Endodermal cell (in vitro differentiated cells): ENCODE measurements at regions not wholly inside any gene's neighbourhood (a gene's known extent, or its start where the extent isn't known, plus 50 kb on each side); places are given as distances from the start of the nearest gene placed in this dataset.

Experiments used
- DNase-seq: peaks from one replicate; pipeline ENCODE4 v3.0.0-alpha.2; 2017
- H3K27ac ChIP-seq: 2 replicates; pipeline ENCODE4 v1.5.1; 2013; ENCODE audit warnings: mild to moderate bottlenecking, low read depth, low read length, moderate library complexity
- H3K27me3 ChIP-seq: 2 replicates; pipeline ENCODE4 v1.6.1; 2013; ENCODE audit warnings: mild to moderate bottlenecking, low read length, moderate library complexity; ENCODE audit not compliant: insufficient read depth, control insufficient read depth, poor library complexity, severe bottlenecking
- H3K36me3 ChIP-seq: 2 replicates; pipeline ENCODE4 v1.7.0; 2013; ENCODE audit warnings: mild to moderate bottlenecking, low read length, moderate library complexity; ENCODE audit not compliant: control insufficient read depth, insufficient read depth
- H3K4me1 ChIP-seq: one replicate; pipeline ENCODE4 v1.7.0; 2013; ENCODE audit warnings: low read length; ENCODE audit not compliant: control insufficient read depth, insufficient read depth
- H3K4me3 ChIP-seq: 2 replicates; pipeline ENCODE4 v1.5.1; 2013; ENCODE audit warnings: mild to moderate bottlenecking, low read length, moderate library complexity
- H3K9ac ChIP-seq: 2 replicates; pipeline ENCODE4 v1.6.1; 2013; ENCODE audit warnings: mild to moderate bottlenecking, low read length, moderate library complexity; ENCODE audit not compliant: poor library complexity, severe bottlenecking; ENCODE audit errors: extremely low read depth
- H3K9me3 ChIP-seq: 2 replicates; pipeline ENCODE4 v1.6.1; 2013; ENCODE audit warnings: mild to moderate bottlenecking, low read length, moderate library complexity; ENCODE audit not compliant: control insufficient read depth
- H3K27ac Mint-ChIP-seq: 2 replicates; pipeline ENCODE4 v1.8.0; 2020; ENCODE audit warnings: mixed read lengths
- H3K27me3 Mint-ChIP-seq: 2 replicates; pipeline ENCODE4 v1.8.0; 2021; ENCODE audit warnings: mild to moderate bottlenecking, mixed read lengths; ENCODE audit not compliant: insufficient read depth
- H3K36me3 Mint-ChIP-seq: 2 replicates; pipeline ENCODE4 v1.8.0; 2020; ENCODE audit warnings: low read depth, mixed read lengths
- H3K4me1 Mint-ChIP-seq: 2 replicates; pipeline ENCODE4 v1.8.0; 2020; ENCODE audit warnings: mixed read lengths
- H3K4me3 Mint-ChIP-seq: 2 replicates; pipeline ENCODE4 v1.8.0; 2020; ENCODE audit warnings: mild to moderate bottlenecking, moderate library complexity, mixed read lengths
- H3K9me3 Mint-ChIP-seq: 2 replicates; pipeline ENCODE4 v1.8.0; 2020; ENCODE audit warnings: mild to moderate bottlenecking, mixed read lengths
- CTCF ChIP-seq: fragments of 200-600 bp; sonication (generic); conservative IDR thresholded peaks from 2 replicates; pipeline ENCODE4 v1.5.0; 2021; ENCODE audit warnings: antibody characterized with exemption, mild to moderate bottlenecking
- WGBS, 2 experiments: methylation state at CpG; one replicate each; pipeline versions ENCODE4 v1.1.5 to v1.1.7; 2013; ENCODE audit warnings: missing lambda C conversion rate in 2 of 2, mixed read lengths in 1 of 2; ENCODE audit not compliant: insufficient coverage in 1 of 2, insufficient read length in 1 of 2; 5-methylcytosine and 5-hydroxymethylcytosine counted together

- Mint-ChIP-seq H3K27ac (no peak overlapping the region), H3K4me3 (no peak overlapping the region), H3K9me3 (peaks cover 7% of the 10 kb centered on the region), H3K27me3 (peaks cover 2% of the 10 kb centered on the region), H3K4me1 (no peaks in the 10 kb centered on the region), H3K36me3 (no peaks in the 10 kb centered on the region)
- TF ChIP-seq CTCF, result no peak
- WGBS, 2 experiments, result 84 to 96% methylated on average over 9 to 13 of the region's 13 CpGs
- Histone ChIP-seq H3K27me3 (no peaks in the 10 kb centered on the region), H3K4me1 (no peaks in the 10 kb centered on the region), H3K9me3 (no peaks in the 10 kb centered on the region), H3K9ac (no peak overlapping the region), H3K4me3 (no peak overlapping the region), H3K36me3 (no peaks in the 10 kb centered on the region), H3K27ac (no peak overlapping the region)
- DNase-seq, result no peak
These were observed 99.1 kb upstream of the HDAC4 start for GRCh38 chr2:239499726-239500573.

GRCh38 chr2:239498981-239499634 lies 98.3 kb upstream of the HDAC4 start:
- no peaks in the 10 kb centered on the region for H3K4me1 Mint-ChIP-seq
- no peak overlapping the region for H3K4me3 ChIP-seq
- no peaks in the 10 kb centered on the region for H3K36me3 ChIP-seq
- WGBS, 2 experiments, result 87 to 95% methylated on average over 13 to 21 of the region's 21 CpGs
- no peak overlapping the region for H3K27ac Mint-ChIP-seq
- H3K9ac ChIP-seq, result no peak overlapping the region
- H3K9me3 ChIP-seq, result no peaks in the 10 kb centered on the region
- no peak overlapping the region for H3K27ac ChIP-seq
- H3K4me1 ChIP-seq, result no peaks in the 10 kb centered on the region
- H3K27me3 Mint-ChIP-seq, result peaks cover 2% of the 10 kb centered on the region
- no peak for TF ChIP-seq CTCF
- H3K27me3 ChIP-seq, result no peaks in the 10 kb centered on the region
- H3K36me3 Mint-ChIP-seq, result no peaks in the 10 kb centered on the region
- no peak for DNase-seq
- H3K4me3 Mint-ChIP-seq, result no peak overlapping the region
- H3K9me3 Mint-ChIP-seq, result peaks cover 7% of the 10 kb centered on the region

GRCh38 chr2:239498576-239498975 lies 97.8 kb upstream of the HDAC4 start:
- H3K27ac Mint-ChIP-seq, result no peak overlapping the region
- Histone ChIP-seq H3K27me3 (no peaks in the 10 kb centered on the region), H3K9me3 (no peaks in the 10 kb centered on the region), H3K36me3 (no peaks in the 10 kb centered on the region), H3K27ac (no peak overlapping the region), H3K4me1 (no peaks in the 10 kb centered on the region), H3K9ac (no peak overlapping the region), H3K4me3 (no peak overlapping the region)
- H3K9me3 Mint-ChIP-seq, result peaks cover 7% of the 10 kb centered on the region
- no peak overlapping the region for H3K4me3 Mint-ChIP-seq
- H3K36me3 Mint-ChIP-seq, result no peaks in the 10 kb centered on the region
- WGBS, 2 experiments, result 86% methylated on average over 11 to 16 of the region's 16 CpGs
- peak; percentile 58 for DNase-seq
- H3K27me3 Mint-ChIP-seq, result peaks cover 2% of the 10 kb centered on the region
- no peaks in the 10 kb centered on the region for H3K4me1 Mint-ChIP-seq
- TF ChIP-seq CTCF, result no peak
